PC-3 (cell line): ENCODE measurements at regions not wholly inside any gene's neighbourhood (a gene's known extent, or its start where the extent isn't known, plus 50 kb on each side); places are given as distances from the start of the nearest gene placed in this dataset.

Source experiments
- EZH2 ChIP-seq: fragments of 300-600 bp; sonication (generic); IDR thresholded peaks from one replicate; pipeline ENCODE4 v1.6.1; 2017; ENCODE audit warnings: antibody characterized with exemption, mild to moderate bottlenecking, low read length; ENCODE audit not compliant: unreplicated experiment
- EZH2phosphoT487 ChIP-seq: fragments of 300-600 bp; sonication (generic); IDR thresholded peaks from 2 replicates; pipeline ENCODE4 v1.6.1; 2018; ENCODE audit warnings: mild to moderate bottlenecking, antibody characterized with exemption, low read length, borderline replicate concordance
- TF ChIP-seq, protein P1 (sequence below): fragments of 300-600 bp; sonication (generic); conservative IDR thresholded peaks from 2 replicates; pipeline ENCODE4 v1.5.1; 2017; ENCODE audit warnings: antibody characterized with exemption, low read depth, mild to moderate bottlenecking, low read length

- TF ChIP-seq, protein P1, sequence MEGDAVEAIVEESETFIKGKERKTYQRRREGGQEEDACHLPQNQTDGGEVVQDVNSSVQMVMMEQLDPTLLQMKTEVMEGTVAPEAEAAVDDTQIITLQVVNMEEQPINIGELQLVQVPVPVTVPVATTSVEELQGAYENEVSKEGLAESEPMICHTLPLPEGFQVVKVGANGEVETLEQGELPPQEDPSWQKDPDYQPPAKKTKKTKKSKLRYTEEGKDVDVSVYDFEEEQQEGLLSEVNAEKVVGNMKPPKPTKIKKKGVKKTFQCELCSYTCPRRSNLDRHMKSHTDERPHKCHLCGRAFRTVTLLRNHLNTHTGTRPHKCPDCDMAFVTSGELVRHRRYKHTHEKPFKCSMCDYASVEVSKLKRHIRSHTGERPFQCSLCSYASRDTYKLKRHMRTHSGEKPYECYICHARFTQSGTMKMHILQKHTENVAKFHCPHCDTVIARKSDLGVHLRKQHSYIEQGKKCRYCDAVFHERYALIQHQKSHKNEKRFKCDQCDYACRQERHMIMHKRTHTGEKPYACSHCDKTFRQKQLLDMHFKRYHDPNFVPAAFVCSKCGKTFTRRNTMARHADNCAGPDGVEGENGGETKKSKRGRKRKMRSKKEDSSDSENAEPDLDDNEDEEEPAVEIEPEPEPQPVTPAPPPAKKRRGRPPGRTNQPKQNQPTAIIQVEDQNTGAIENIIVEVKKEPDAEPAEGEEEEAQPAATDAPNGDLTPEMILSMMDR = no peak
- TF ChIP-seq EZH2phosphoT487 = no peak
- TF ChIP-seq EZH2 = no peak
These were observed 150.0 kb downstream of the SPRY1 start for GRCh38 chr4:123546573-123547060.
